Fibroblast of skin of left quadriceps (primary cell): ENCODE measurements at regions not wholly inside any gene's neighbourhood (a gene's known extent, or its start where the extent isn't known, plus 50 kb on each side); places are given as distances from the start of the nearest gene placed in this dataset.

Experiments used
- DNase-seq, 2 experiments: peaks; one replicate each; pipeline ENCODE4 v3.0.0-alpha.2; 2013; ENCODE audit warnings: low read depth in 2 of 2

GRCh38 chr13:74487091-74487722, 353.0 kb upstream of the KLF12 start:
- DNase-seq, result no peak

GRCh38 chr13:74485757-74486156, 351.6 kb upstream of the KLF12 start:
- DNase-seq, result no peak

GRCh38 chr13:74479124-74479523, 344.9 kb upstream of the KLF12 start:
- no peak for DNase-seq

- no peak for DNase-seq
Measured at GRCh38 chr13:74476788-74477187, 342.6 kb upstream of the KLF12 start.

GRCh38 chr13:74476365-74476764, 342.2 kb upstream of the KLF12 start:
- DNase-seq, result no peak

- DNase-seq, result no peak
Measured at GRCh38 chr13:74466864-74467263, 332.7 kb upstream of the KLF12 start.

GRCh38 chr13:74466020-74466419, 331.8 kb upstream of the KLF12 start:
- DNase-seq, result no peak

GRCh38 chr13:74465271-74465670, 331.1 kb upstream of the KLF12 start:
- no peak for DNase-seq

GRCh38 chr13:74464670-74465069, 330.5 kb upstream of the KLF12 start:
- DNase-seq, result no peak

- DNase-seq, result no peak
Measured at GRCh38 chr13:74461011-74461410, 326.8 kb upstream of the KLF12 start.

GRCh38 chr13:74452881-74453280, 318.7 kb upstream of the KLF12 start:
- no peak for DNase-seq

- no peak for DNase-seq
Measured at GRCh38 chr13:74452176-74452575, 318.0 kb upstream of the KLF12 start.

- DNase-seq, result peak; percentile 35 to 41
Measured at GRCh38 chr13:74450964-74451363, 316.8 kb upstream of the KLF12 start.

GRCh38 chr13:74450525-74450845, 316.3 kb upstream of the KLF12 start:
- no peak for DNase-seq

- no peak for DNase-seq
Measured at GRCh38 chr13:74449811-74450524, 315.8 kb upstream of the KLF12 start.

GRCh38 chr13:74444864-74445479, 310.8 kb upstream of the KLF12 start:
- no peak for DNase-seq

- peak in 1 of 2 experiments; percentile 9 for DNase-seq
Measured at GRCh38 chr13:74444161-74444571, 310.0 kb upstream of the KLF12 start.

- peak; percentile 71 to 80 for DNase-seq
Measured at GRCh38 chr13:74443631-74444030, 309.4 kb upstream of the KLF12 start.

- DNase-seq, result no peak
Measured at GRCh38 chr13:74442751-74443150, 308.5 kb upstream of the KLF12 start.

- DNase-seq, result no peak
Measured at GRCh38 chr13:74438901-74439300, 304.7 kb upstream of the KLF12 start.

GRCh38 chr13:74434782-74435181, 300.6 kb upstream of the KLF12 start:
- no peak for DNase-seq

GRCh38 chr13:74424455-74424854, 290.3 kb upstream of the KLF12 start:
- no peak for DNase-seq

GRCh38 chr13:74423434-74423833, 289.2 kb upstream of the KLF12 start:
- no peak for DNase-seq
